PFSK-1 (cell line): ENCODE measurements at regions not wholly inside any gene's neighbourhood (a gene's known extent, or its start where the extent isn't known, plus 50 kb on each side); places are given as distances from the start of the nearest gene placed in this dataset.

Experiments used
- FOXP2 ChIP-seq: optimal IDR thresholded peaks from 2 replicates; pipeline ENCODE3; 2011; ENCODE audit warnings: borderline replicate concordance, control low read depth, inconsistent platforms; ENCODE audit not compliant: insufficient read depth; ENCODE audit errors: extremely low read length, extremely low read depth
- POLR2AphosphoS5 ChIP-seq: IDR thresholded peaks from 2 replicates; pipeline ENCODE4 v1.6.1; 2012; ENCODE audit warnings: low read depth, mild to moderate bottlenecking, control low read depth, low read length, moderate library complexity
- REST ChIP-seq, 2 experiments: IDR thresholded peaks; 2 replicates each; pipeline versions ENCODE4 v1.6.1 to v1.8.0; 2011 to 2012; ENCODE audit warnings: low read depth in 2 of 2, low read length in 2 of 2, control low read depth in 1 of 2, inconsistent platforms in 1 of 2, mild to moderate bottlenecking in 1 of 2, moderate library complexity in 1 of 2; ENCODE audit not compliant: insufficient read depth in 1 of 2
- SIN3A ChIP-seq: IDR thresholded peaks from 2 replicates; pipeline ENCODE4 v1.6.1; 2012; ENCODE audit warnings: mild to moderate bottlenecking, low read length, moderate library complexity, borderline replicate concordance; ENCODE audit not compliant: insufficient read depth
- TAF1 ChIP-seq: IDR thresholded peaks from 2 replicates; pipeline ENCODE4 v1.6.1; 2012; ENCODE audit warnings: low read length, control low read depth, borderline replicate concordance; ENCODE audit not compliant: insufficient read depth

GRCh38 chr1:221099747-221100595 is 220.7 kb downstream of the HLX start:
- TF ChIP-seq TAF1: no peak
- no peak for TF ChIP-seq POLR2AphosphoS5
- TF ChIP-seq REST (IDR thresholded peaks at IDR 0.05; ENCODE audit: insufficient read depth in 1 of 2, low read depth in 2 of 2, low read length in 2 of 2): no peak
- no peak for TF ChIP-seq FOXP2
- no peak for TF ChIP-seq SIN3A

- no peak for TF ChIP-seq SIN3A
- TF ChIP-seq FOXP2: no peak
- no peak for TF ChIP-seq REST (IDR thresholded peaks at IDR 0.05; ENCODE audit: insufficient read depth in 1 of 2, low read depth in 2 of 2, low read length in 2 of 2)
These were observed 221.4 kb downstream of the HLX start for GRCh38 chr1:221100611-221101010.

- TF ChIP-seq FOXP2 (no peak), POLR2AphosphoS5 (no peak), TAF1 (no peak), SIN3A (no peak), REST (IDR thresholded peaks at IDR 0.05; ENCODE audit: insufficient read depth in 1 of 2, low read depth in 2 of 2, low read length in 2 of 2) (no peak)
These were observed 222.8 kb downstream of the HLX start for GRCh38 chr1:221101807-221102605.

- TF ChIP-seq REST (IDR thresholded peaks at IDR 0.05; ENCODE audit: insufficient read depth in 1 of 2, low read depth in 2 of 2, low read length in 2 of 2): no peak
- no peak for TF ChIP-seq FOXP2
- TF ChIP-seq SIN3A: no peak
- TF ChIP-seq POLR2AphosphoS5: no peak
- no peak for TF ChIP-seq TAF1
These were observed 225.4 kb downstream of the HLX start for GRCh38 chr1:221104596-221104995.
